PC-3 (cell line): ENCODE measurements at regions not wholly inside any gene's neighbourhood (a gene's known extent, or its start where the extent isn't known, plus 50 kb on each side); places are given as distances from the start of the nearest gene placed in this dataset.

Source experiments
- ATAC-seq: fragments of 200-7000 bp; cut with Tn5 transposase; 2 replicates; pipeline ENCODE4 v1.9.1; 2020; ENCODE audit warnings: mild to moderate bottlenecking, moderate library complexity
- BruUV-seq: library from RNA; stranded (reverse); fragments of 400-500 nt; replicated peaks from 2 replicates; lab custom pipeline; 2021; lab: Mats Ljungman, UMichigan
- CTCF ChIA-PET: fragments of 300-600 bp; sonication (Branson Sonifier 250); formaldehyde crosslinking; loops from one replicate; lab custom pipeline; 2022; ENCODE audit warnings: antibody characterized with exemption; lab: Charles Lee
- POLR2A ChIA-PET: fragments of 300-600 bp; sonication (Branson Sonifier 250); formaldehyde crosslinking; loops from one replicate; lab custom pipeline; 2022; ENCODE audit warnings: antibody characterized with exemption; ENCODE audit not compliant: unreplicated experiment; lab: Charles Lee
- DNase-seq: peaks from one replicate; pipeline ENCODE4 v3.0.0-alpha.2; 2015
- H2AFZ ChIP-seq: fragments of 300-600 bp; sonication (generic); 2 replicates; pipeline ENCODE4 v1.6.0; 2016; ENCODE audit warnings: antibody characterized with exemption, low read length
- H3F3A ChIP-seq: fragments of 300-600 bp; sonication (generic); one replicate; pipeline ENCODE4 v1.6.0; 2017; ENCODE audit warnings: antibody characterized with exemption, low read length, control low read depth, mild to moderate bottlenecking; ENCODE audit not compliant: unreplicated experiment
- H3K27ac ChIP-seq: fragments of 300-600 bp; sonication (generic); 2 replicates; pipeline ENCODE4 v1.5.1; 2016; ENCODE audit warnings: mild to moderate bottlenecking, low read length
- H3K27me3 ChIP-seq: fragments of 300-600 bp; sonication (generic); 2 replicates; pipeline ENCODE4 v1.6.1; 2016; ENCODE audit warnings: low read length, mixed read lengths
- H3K36me3 ChIP-seq: fragments of 300-600 bp; sonication (generic); 2 replicates; pipeline ENCODE4 v1.6.1; 2016; ENCODE audit warnings: low read depth, mixed run types, low read length, mixed read lengths
- H3K4me1 ChIP-seq: fragments of 300-600 bp; sonication (generic); 2 replicates; pipeline ENCODE4 v1.5.1; 2016; ENCODE audit warnings: low read length; ENCODE audit not compliant: insufficient read depth
- H3K4me2 ChIP-seq: fragments of 300-600 bp; sonication (generic); 2 replicates; pipeline ENCODE4 v1.6.0; 2016; ENCODE audit warnings: low read length
- H3K4me3 ChIP-seq: fragments of 300-600 bp; sonication (generic); 2 replicates; pipeline ENCODE4 v1.5.1; 2016; ENCODE audit warnings: mild to moderate bottlenecking, low read length, mixed read lengths
- H3K79me2 ChIP-seq: fragments of 300-600 bp; sonication (generic); 2 replicates; pipeline ENCODE4 v1.6.1; 2017; ENCODE audit warnings: low read length, mixed read lengths
- H3K9ac ChIP-seq: fragments of 300-600 bp; sonication (generic); 2 replicates; pipeline ENCODE4 v1.6.0; 2016; ENCODE audit warnings: mild to moderate bottlenecking, low read length
- H3K9me2 ChIP-seq: fragments of 300-600 bp; sonication (generic); replicated peaks from 2 replicates; pipeline ENCODE4 v1.6.1; 2016; ENCODE audit warnings: mixed run types, low read length, mixed read lengths
- H3K9me3 ChIP-seq: fragments of 300-600 bp; sonication (generic); 2 replicates; pipeline ENCODE4 v1.6.1; 2016; ENCODE audit warnings: low read length, mixed read lengths
- H4K20me1 ChIP-seq: fragments of 300-600 bp; sonication (generic); 2 replicates; pipeline ENCODE4 v1.6.1; 2016; ENCODE audit warnings: low read length, mixed read lengths
- EZH2 ChIP-seq: fragments of 300-600 bp; sonication (generic); IDR thresholded peaks from one replicate; pipeline ENCODE4 v1.6.1; 2017; ENCODE audit warnings: antibody characterized with exemption, mild to moderate bottlenecking, low read length; ENCODE audit not compliant: unreplicated experiment
- EZH2phosphoT487 ChIP-seq: fragments of 300-600 bp; sonication (generic); IDR thresholded peaks from 2 replicates; pipeline ENCODE4 v1.6.1; 2018; ENCODE audit warnings: mild to moderate bottlenecking, antibody characterized with exemption, low read length, borderline replicate concordance
- intact Hi-C: fragments of 100-400 bp; cut with micrococcal nuclease; formaldehyde crosslinking; loops from 2 replicates; pipeline ENCODE4 v1.9.0; 2023
- TF ChIP-seq, protein P1 (sequence below): fragments of 300-600 bp; sonication (generic); conservative IDR thresholded peaks from 2 replicates; pipeline ENCODE4 v1.5.1; 2017; ENCODE audit warnings: antibody characterized with exemption, low read depth, mild to moderate bottlenecking, low read length

GRCh38 chr5:128015978-128016377 lies 67.6 kb upstream of the SLC12A2 start:
- ATAC-seq = no peak; the same call in 1 of the 2 replicates
- Histone ChIP-seq H3K9me2 (no peaks in the 10 kb centered on the region), H3K4me3 (no peak overlapping the region), H4K20me1 (no peaks in the 10 kb centered on the region), H3K9ac (no peak overlapping the region), H3K9me3 (no peaks in the 10 kb centered on the region), H3K36me3 (no peaks in the 10 kb centered on the region), H3K27me3 (no peaks in the 10 kb centered on the region), H2AFZ (no peak overlapping the region), H3F3A (no peaks in the 10 kb centered on the region), H3K27ac (no peak overlapping the region), H3K4me2 (no peak overlapping the region), H3K4me1 (no peaks in the 10 kb centered on the region), H3K79me2 (no peaks in the 10 kb centered on the region)
- DNase-seq = no peak
- ChIA-PET CTCF (no interaction called here), POLR2A (no interaction called here)
- intact Hi-C loops = no loop called here
- no TSS peak for BruUV-seq
- TF ChIP-seq EZH2phosphoT487 = no peak
- TF ChIP-seq EZH2 = no peak
- TF ChIP-seq, protein P1, sequence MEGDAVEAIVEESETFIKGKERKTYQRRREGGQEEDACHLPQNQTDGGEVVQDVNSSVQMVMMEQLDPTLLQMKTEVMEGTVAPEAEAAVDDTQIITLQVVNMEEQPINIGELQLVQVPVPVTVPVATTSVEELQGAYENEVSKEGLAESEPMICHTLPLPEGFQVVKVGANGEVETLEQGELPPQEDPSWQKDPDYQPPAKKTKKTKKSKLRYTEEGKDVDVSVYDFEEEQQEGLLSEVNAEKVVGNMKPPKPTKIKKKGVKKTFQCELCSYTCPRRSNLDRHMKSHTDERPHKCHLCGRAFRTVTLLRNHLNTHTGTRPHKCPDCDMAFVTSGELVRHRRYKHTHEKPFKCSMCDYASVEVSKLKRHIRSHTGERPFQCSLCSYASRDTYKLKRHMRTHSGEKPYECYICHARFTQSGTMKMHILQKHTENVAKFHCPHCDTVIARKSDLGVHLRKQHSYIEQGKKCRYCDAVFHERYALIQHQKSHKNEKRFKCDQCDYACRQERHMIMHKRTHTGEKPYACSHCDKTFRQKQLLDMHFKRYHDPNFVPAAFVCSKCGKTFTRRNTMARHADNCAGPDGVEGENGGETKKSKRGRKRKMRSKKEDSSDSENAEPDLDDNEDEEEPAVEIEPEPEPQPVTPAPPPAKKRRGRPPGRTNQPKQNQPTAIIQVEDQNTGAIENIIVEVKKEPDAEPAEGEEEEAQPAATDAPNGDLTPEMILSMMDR = no peak

GRCh38 chr5:128019391-128019790 lies 64.2 kb upstream of the SLC12A2 start:
- CTCF ChIA-PET = no interaction called here
- BruUV-seq = no TSS peak

GRCh38 chr5:128020012-128020411 lies 63.6 kb upstream of the SLC12A2 start:
- Histone ChIP-seq H3K4me2 (no peak overlapping the region), H3K27ac (no peak overlapping the region), H3K4me3 (no peak overlapping the region), H3K4me1 (no peaks in the 10 kb centered on the region), H3K27me3 (no peaks in the 10 kb centered on the region), H2AFZ (no peak overlapping the region), H3K9ac (no peak overlapping the region), H4K20me1 (no peaks in the 10 kb centered on the region), H3F3A (no peaks in the 10 kb centered on the region), H3K79me2 (no peaks in the 10 kb centered on the region), H3K36me3 (no peaks in the 10 kb centered on the region), H3K9me2 (no peaks in the 10 kb centered on the region), H3K9me3 (no peaks in the 10 kb centered on the region)
- no TSS peak for BruUV-seq
- intact Hi-C loops = loop anchor here (5.0 kb wide), 1 partner anchor 63 kb away; no protein-coding TSS in a partner anchor
- POLR2A ChIA-PET = no interaction called here
- TF ChIP-seq EZH2phosphoT487 (no peak), EZH2 (no peak)
- TF ChIP-seq, protein P1 = no peak
- ATAC-seq (no peak), DNase-seq (no peak)
- CTCF ChIA-PET = no interaction called here

More at GRCh38 chr5:128019391-128019790, 64.2 kb upstream of the SLC12A2 start:
- TF ChIP-seq EZH2 = no peak
- TF ChIP-seq, protein P1 = no peak
- no peak for TF ChIP-seq EZH2phosphoT487
- POLR2A ChIA-PET = no interaction called here
- ATAC-seq (no peak), DNase-seq (no peak)
- H3K4me3 ChIP-seq = no peak overlapping the region
- H3K9ac ChIP-seq = no peak overlapping the region
- H4K20me1 ChIP-seq = no peaks in the 10 kb centered on the region
- no peaks in the 10 kb centered on the region for H3K9me3 ChIP-seq
- H3K36me3 ChIP-seq = no peaks in the 10 kb centered on the region
- H3F3A ChIP-seq = no peaks in the 10 kb centered on the region
- H3K27ac ChIP-seq = no peak overlapping the region
- no peak overlapping the region for H2AFZ ChIP-seq
- H3K4me1 ChIP-seq = no peaks in the 10 kb centered on the region
- H3K79me2 ChIP-seq = no peaks in the 10 kb centered on the region
- H3K9me2 ChIP-seq = no peaks in the 10 kb centered on the region
- no peak overlapping the region for H3K4me2 ChIP-seq
- intact Hi-C loops = no loop called here
- H3K27me3 ChIP-seq = no peaks in the 10 kb centered on the region
